ENCODE measurements at regions not wholly inside any gene's neighbourhood (a gene's known extent, or its start where the extent isn't known, plus 50 kb on each side); places are given as distances from the start of the nearest gene placed in this dataset.

DNA sequence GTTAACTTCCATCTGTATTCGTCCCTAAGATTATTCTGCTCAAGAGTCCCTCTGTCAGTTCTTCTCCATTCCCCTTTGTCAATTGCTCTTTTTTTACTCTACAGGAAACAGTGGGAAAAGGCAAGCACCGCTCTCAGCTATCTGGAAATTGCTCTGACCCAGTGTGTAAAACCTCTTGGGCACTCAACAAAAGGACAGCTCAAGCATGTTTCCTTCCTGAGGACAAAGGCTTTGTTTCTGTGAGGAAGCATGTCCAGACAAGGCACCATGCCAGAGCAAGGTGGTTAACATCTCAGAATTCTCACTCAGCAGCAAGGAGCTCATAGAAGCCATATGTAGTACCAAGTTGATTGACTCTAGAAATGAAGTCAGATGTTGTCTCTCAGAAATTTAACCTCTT is 735.6 kb downstream of the TSN start:
- Mint-ChIP-seq H3K36me3 (no peaks in the 10 kb centered on the region), H3K4me1 (no peaks in the 10 kb centered on the region), H3K27me3 (no peaks in the 10 kb centered on the region), H3K4me3 (no peak overlapping the region), H3K9me3 (peaks cover 4 to 23% (median 5%) of the 10 kb centered on the region in 3 donors), H3K27ac (no peak overlapping the region)

DNA sequence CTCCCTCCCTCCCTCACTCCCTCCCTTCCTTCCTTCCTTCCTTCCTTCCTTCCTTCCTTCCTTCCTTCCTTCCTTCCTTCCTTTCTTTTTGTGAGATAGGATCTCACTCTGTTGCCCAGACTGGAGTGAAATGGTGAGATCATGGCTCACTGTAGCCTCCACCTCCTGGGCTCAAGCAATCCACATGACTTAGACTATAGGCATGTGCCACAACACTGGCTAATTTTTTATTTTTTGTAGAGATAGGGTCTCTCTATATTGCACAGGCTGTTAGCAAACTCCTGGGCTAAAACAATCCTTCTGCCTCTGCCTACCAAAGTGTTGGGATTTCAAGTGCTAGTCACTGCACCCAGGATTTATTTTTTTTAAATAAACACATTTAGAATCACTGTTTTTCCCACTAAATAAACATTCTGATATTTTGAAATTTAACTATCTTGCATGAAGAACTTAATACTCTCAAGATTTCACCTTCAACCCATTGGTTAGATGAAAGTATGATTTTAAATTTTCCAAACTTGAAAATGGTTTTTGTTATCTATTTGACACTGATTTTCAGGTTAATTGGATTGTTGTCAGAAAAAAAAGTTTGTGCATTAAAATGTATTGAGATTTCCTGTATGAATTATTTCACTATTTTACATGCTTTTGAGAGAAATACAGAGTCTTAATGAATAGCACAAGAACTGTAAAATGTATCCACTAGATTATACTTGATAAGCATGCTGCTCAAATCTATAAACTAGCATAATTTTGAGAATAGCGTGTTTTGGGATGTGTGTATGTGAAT is 745.1 kb downstream of the TSN start:
- no peaks in the 10 kb centered on the region for H3K36me3 Mint-ChIP-seq

DNA sequence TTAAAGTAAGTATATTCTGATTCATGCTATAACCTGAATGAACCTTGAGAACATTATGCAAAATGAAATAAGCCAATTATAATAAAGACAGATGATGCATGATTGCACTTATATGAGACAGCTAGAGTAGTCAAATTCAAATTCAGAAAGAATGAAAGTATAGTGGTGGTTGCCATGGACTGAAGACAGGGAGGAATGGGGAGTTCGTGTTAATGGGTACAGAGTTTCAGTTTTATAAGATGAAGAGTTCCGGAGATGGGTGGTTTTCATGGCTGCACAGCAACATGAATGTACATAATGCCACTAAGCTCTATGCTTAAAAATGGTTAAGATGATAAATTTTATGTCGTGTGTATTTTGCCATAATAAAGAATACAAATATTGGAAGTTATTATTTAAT is 751.2 kb downstream of the TSN start:
- no peaks in the 10 kb centered on the region for H3K36me3 Mint-ChIP-seq
- H3K9me3 Mint-ChIP-seq, result peaks cover 0 to 3% (median 2%) of the 10 kb centered on the region in 3 donors
- no peak overlapping the region for H3K27ac Mint-ChIP-seq
- H3K27me3 Mint-ChIP-seq, result no peaks in the 10 kb centered on the region
- H3K4me1 Mint-ChIP-seq, result no peaks in the 10 kb centered on the region
- no peak overlapping the region for H3K4me3 Mint-ChIP-seq

More for the DNA sequence above, 745.1 kb downstream of the TSN start:
- Mint-ChIP-seq H3K9me3 (peaks cover 4 to 8% (median 4%) of the 10 kb centered on the region in 3 donors), H3K4me3 (no peak overlapping the region), H3K27me3 (no peaks in the 10 kb centered on the region), H3K4me1 (no peaks in the 10 kb centered on the region), H3K27ac (no peak overlapping the region)

DNA sequence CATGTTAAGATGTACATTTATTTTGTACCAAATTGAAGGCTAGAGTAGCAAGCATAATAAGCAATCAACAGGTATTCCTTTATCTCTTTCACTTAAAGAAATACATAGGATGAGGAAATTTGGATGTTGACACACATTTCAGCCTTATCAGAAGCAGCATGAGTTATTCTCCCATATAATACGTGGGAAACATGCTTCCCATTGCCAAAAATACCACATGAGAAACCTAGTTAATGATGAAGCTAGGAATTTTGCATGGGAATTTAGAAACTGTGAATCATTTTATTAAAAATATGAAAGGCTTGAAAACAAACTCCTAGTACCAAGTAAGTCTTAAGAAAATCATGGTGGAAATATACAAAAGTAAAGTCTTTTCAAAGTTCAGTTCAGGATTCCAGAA is 751.8 kb downstream of the TSN start:
- Mint-ChIP-seq H3K27me3 (no peaks in the 10 kb centered on the region), H3K4me3 (no peak overlapping the region), H3K36me3 (peaks cover 2% of the 10 kb centered on the region), H3K27ac (no peak overlapping the region), H3K9me3 (peaks cover 0 to 3% (median 2%) of the 10 kb centered on the region in 3 donors), H3K4me1 (no peaks in the 10 kb centered on the region)

DNA sequence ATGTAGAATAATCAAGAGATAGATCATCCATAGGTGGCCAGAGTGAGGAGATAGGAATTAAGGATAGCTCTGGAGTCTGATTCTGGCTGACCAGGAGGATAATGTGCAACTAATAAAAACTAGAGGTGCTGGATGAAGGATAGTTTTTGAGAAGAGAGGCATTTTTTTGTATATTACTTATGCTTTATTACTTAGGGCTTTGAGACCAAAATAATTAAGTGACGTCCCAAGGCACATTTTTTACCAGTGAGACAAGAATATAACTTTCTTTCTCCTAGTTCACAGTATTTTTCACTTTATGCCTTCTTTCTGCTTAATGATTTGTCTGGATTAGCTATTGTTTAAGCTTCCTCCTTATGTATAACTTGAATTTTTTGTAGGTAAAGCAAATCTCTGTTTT is 756.6 kb downstream of the TSN start:
- Mint-ChIP-seq H3K27me3 (no peaks in the 10 kb centered on the region), H3K9me3 (peaks cover 0 to 7% (median 4%) of the 10 kb centered on the region in 3 donors), H3K4me1 (no peaks in the 10 kb centered on the region), H3K36me3 (peaks cover 2% of the 10 kb centered on the region), H3K27ac (peak overlapping the region in 1 of 3 donors; percentile 45), H3K4me3 (no peak overlapping the region)

DNA sequence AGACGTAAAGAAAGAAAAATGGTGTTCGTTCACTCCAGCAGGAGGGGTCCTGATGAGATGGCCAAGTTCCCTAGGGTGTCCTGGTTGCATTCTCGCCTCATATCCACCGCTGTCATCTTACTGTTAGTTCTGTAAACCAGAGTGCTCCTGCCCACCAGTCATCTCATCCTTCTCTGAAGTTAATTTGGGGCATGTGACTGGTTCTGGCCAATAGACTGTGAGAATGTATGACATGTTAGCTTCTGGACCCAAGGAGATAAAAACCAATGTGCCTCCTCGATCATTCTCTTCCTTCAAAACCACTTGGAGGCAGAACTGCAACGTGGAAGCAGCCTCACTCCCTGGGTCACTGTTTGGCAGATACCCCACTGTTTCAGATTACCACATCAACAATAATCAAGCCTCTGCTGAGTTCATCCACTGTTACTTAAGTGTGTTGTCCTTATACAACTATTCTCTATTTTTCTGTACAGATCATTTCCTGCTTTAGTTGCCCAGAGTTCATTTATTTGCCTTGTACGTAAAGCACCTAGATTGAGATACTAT is 759.1 kb downstream of the TSN start:
- Mint-ChIP-seq H3K4me1 (no peaks in the 10 kb centered on the region), H3K27ac (no peak overlapping the region), H3K27me3 (no peaks in the 10 kb centered on the region), H3K9me3 (peaks cover 0 to 7% (median 4%) of the 10 kb centered on the region in 3 donors), H3K4me3 (no peak overlapping the region), H3K36me3 (peaks cover 2% of the 10 kb centered on the region)

DNA sequence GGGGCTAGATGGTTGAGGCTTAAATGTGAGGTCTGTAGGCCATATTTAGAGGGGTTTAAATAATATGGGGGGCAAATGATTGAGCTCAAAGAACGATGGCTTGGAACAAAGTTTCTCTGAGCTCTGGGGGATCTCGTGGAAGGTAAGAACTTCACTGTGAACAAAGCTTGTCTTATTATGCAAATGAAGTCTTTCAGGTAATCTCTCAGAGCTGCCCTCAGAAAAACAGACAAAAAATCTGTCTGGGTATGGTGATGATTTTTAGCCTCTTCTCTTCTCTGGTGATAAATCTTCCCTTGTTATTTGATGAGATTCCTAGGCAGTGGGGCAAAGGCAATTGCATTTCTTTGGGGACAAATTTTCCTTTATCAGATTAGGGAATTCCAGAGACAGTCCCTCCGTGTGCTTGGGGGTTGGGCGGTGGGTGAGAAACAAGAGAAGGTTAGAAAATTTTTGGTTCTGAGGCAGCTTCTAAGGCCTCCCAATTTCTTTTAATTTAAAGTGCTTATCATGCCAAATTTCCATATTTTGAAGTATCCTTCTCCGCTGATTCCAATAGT is 760.4 kb downstream of the TSN start:
- Mint-ChIP-seq H3K27me3 (no peaks in the 10 kb centered on the region), H3K4me3 (no peak overlapping the region), H3K36me3 (peaks cover 2% of the 10 kb centered on the region), H3K4me1 (no peaks in the 10 kb centered on the region), H3K27ac (no peak overlapping the region), H3K9me3 (peaks cover 0 to 7% (median 4%) of the 10 kb centered on the region in 3 donors)

DNA sequence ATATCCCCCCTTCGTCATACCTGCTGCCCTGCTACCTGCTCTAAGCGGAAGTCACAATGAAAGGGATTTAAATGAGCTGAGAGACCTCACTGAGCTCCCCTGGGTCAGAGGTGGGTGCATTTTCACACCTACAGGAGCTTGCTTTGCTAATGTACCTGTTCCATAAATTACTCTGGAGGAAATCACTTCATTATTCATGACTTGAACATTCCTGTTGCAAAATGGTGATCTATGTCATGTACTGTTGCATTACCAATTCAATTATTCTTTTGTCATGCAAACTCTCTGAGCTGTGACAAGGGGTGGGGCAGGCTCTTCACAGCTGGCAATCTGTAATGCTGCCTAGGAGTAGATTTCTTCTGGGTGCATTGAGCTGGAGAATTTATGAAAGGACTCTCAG is 761.3 kb downstream of the TSN start:
- Mint-ChIP-seq H3K27me3 (no peaks in the 10 kb centered on the region), H3K4me1 (no peaks in the 10 kb centered on the region), H3K27ac (no peak overlapping the region), H3K4me3 (no peak overlapping the region), H3K9me3 (peaks cover 0 to 7% (median 4%) of the 10 kb centered on the region in 3 donors), H3K36me3 (peaks cover 2% of the 10 kb centered on the region)

DNA sequence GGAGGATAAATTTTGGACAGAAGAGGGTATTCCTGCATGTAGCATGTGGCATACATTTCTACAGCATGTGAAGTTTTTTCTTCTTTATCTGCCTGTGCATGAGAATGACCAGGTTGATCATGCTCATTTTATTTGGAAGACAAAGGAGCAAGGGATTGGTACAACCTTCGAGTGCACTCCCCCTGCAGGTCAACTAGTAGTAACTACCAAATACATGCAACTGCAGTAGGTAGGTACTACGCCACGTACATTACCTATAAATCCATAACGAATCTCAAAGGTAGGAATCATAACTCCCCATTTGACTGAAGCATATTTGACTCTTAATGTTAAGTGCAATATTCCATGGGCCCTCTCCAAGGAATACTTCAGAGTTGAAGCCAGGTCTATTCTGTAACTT is 763.9 kb downstream of the TSN start:
- Mint-ChIP-seq H3K9me3 (peaks cover 1 to 4% (median 4%) of the 10 kb centered on the region in 3 donors), H3K27me3 (no peaks in the 10 kb centered on the region), H3K4me3 (no peak overlapping the region), H3K36me3 (no peaks in the 10 kb centered on the region), H3K27ac (no peak overlapping the region), H3K4me1 (no peaks in the 10 kb centered on the region)

DNA sequence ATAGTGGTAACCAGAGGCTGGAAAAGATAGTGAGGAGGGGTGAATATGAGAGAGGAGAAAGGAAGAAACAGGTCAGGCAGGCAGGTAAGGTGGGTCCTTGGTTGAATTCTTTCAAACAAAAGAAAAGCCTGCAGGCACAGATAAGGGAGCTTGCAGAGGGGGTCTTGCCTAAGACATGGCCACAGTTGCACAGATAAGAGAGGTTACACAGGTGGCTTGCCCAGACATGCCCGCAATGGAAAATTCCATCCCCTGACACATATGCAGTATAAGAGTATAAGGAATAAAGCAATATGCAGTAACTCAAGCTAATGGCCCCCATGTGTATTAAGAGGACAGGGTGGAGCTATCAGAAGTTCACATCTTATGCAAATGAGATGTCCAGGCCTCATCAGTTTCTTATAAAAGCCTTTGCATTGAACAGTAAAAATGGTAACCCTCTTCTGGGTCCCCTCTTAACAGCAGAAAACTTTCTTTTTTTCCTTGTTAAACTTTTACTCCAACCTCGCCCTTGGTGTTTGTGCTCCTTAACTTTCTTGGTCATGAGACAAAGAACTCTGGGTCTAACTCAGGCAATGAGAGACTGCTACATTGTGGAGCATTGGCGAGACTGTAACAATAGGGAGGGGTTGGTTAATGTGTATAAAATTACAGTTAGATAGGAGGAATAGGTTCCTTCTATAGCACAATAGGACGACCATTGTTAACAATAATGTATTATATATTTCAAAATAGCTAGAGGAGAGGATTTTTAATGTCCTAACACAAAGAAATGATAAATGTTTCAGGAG is 764.6 kb downstream of the TSN start:
- no peaks in the 10 kb centered on the region for H3K36me3 Mint-ChIP-seq
- no peak overlapping the region for H3K27ac Mint-ChIP-seq
- no peaks in the 10 kb centered on the region for H3K4me1 Mint-ChIP-seq
- no peaks in the 10 kb centered on the region for H3K27me3 Mint-ChIP-seq
- peaks cover 0 to 4% (median 2%) of the 10 kb centered on the region in 3 donors for H3K9me3 Mint-ChIP-seq
- no peak overlapping the region for H3K4me3 Mint-ChIP-seq

DNA sequence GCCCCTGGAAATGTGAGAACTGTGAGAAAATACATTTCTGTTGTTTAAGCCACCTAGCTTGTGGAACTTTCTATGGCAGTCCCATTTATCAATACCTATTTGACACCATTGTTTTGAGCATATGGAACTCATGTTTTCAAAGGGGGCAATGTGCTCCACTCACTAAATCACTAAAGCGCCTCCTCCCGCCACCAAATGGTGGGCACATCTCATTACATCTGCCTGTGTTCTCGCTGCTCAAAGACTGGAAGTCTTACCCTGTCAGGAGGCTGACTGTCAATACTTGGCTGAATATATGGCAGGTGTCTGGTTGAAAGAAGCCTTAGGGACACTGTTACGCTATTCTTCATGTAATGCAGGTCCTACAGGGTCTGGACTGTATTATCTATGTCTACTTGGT is 767.7 kb downstream of the TSN start:
- Mint-ChIP-seq H3K4me1 (no peaks in the 10 kb centered on the region), H3K27me3 (no peaks in the 10 kb centered on the region), H3K4me3 (no peak overlapping the region), H3K27ac (no peak overlapping the region), H3K36me3 (no peaks in the 10 kb centered on the region), H3K9me3 (peaks cover 0 to 4% (median 2%) of the 10 kb centered on the region in 3 donors)

DNA sequence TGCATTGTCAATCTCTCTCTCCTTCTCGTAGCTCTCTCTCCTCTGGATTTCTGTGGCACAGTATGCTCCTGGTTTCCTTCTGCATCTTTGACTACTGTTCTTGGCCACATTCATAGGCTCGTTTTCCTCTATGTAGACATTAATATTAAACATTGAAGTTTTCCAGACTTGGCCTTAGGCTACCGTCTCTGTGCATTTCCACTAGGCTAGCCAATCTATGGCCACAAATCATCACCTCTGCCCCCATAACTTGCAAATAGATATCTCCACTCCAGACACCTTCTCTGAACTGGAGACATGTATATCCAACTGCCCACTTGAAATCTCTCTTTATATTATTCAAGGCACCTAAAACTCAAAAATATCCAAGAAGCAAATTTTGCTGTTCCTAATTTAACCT is 768.5 kb downstream of the TSN start:
- H3K27ac Mint-ChIP-seq, result peak overlapping the region in 1 of 3 donors; percentile 53

DNA sequence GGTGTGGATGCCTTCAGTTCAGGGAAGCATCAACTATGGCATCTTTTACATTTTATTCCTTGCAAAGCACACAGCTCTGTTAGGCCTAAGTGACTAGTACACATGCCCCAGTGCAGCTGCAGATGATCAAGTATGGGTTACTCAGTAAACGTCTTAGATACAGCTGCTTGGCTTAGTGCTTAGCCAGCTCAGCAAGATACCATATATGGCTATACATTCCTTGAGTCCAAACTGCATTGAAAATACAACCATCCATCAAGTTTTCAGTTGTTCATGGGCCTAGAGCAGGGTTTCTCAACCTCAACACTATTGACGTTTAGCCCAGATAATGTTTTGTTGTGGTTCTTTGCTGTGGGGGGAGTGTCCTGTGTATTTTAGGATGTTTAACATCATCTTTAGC is 769.9 kb downstream of the TSN start:
- peaks cover 0 to 4% (median 2%) of the 10 kb centered on the region in 3 donors for H3K9me3 Mint-ChIP-seq
- no peaks in the 10 kb centered on the region for H3K36me3 Mint-ChIP-seq
- H3K4me1 Mint-ChIP-seq, result no peaks in the 10 kb centered on the region
- H3K27me3 Mint-ChIP-seq, result no peaks in the 10 kb centered on the region
- H3K27ac Mint-ChIP-seq, result no peak overlapping the region
- H3K4me3 Mint-ChIP-seq, result no peak overlapping the region

More for the DNA sequence above, 768.5 kb downstream of the TSN start:
- Mint-ChIP-seq H3K9me3 (peaks cover 0 to 4% (median 2%) of the 10 kb centered on the region in 3 donors), H3K4me3 (no peak overlapping the region), H3K4me1 (no peaks in the 10 kb centered on the region), H3K27me3 (no peaks in the 10 kb centered on the region), H3K36me3 (no peaks in the 10 kb centered on the region)

DNA sequence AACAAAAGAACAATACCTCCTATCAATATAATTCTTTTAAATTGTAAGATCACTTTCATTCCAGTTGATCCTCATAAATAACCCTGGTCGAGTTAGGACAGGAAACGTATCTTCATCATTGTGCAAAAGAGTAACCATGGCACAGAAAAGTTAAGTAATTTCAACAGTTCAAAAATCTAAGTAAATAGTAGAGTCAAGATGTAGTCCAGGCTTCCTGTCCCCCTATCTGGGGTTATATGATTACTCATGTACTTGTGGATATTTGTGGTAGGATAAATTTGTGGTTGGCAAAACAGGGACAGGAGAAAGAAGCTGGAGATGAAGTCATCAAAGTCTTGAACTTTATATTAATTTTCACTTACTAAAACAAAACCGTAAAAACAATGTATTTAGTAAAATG is 772.6 kb downstream of the TSN start:
- no peaks in the 10 kb centered on the region for H3K4me1 Mint-ChIP-seq
- peaks cover 0 to 7% (median 4%) of the 10 kb centered on the region in 3 donors for H3K9me3 Mint-ChIP-seq
- no peaks in the 10 kb centered on the region for H3K27me3 Mint-ChIP-seq
- H3K4me3 Mint-ChIP-seq, result no peak overlapping the region
- H3K27ac Mint-ChIP-seq, result no peak overlapping the region
- no peaks in the 10 kb centered on the region for H3K36me3 Mint-ChIP-seq
